Left lung (tissue), 4 donors: ENCODE measurements at regions not wholly inside any gene's neighbourhood (a gene's known extent, or its start where the extent isn't known, plus 50 kb on each side); places are given as distances from the start of the nearest gene placed in this dataset.
"Not testable (repeated sequence)": the region's sequence is repeated elsewhere in the genome, so short reads cannot be mapped to it uniquely, and the experiment has no call there.

ENCODE experiments used
- ATAC-seq: fragments of 200-7000 bp; cut with Tn5 transposase; one replicate; pipeline ENCODE4 v1.9.1; 2020; ENCODE audit warnings: moderate library complexity
- DNase-seq, 4 donors: peaks; one replicate each; pipeline ENCODE4 v3.0.0-alpha.2; 2013 to 2020
- H3K27ac ChIP-seq, 2 donors: fragments of 200-600 bp; sonication (generic) in 1 of 2; one replicate each; pipeline versions ENCODE4 v1.5.0 to v1.8.0; 2020 to 2021
- H3K27me3 ChIP-seq, 2 donors: fragments of 200-600 bp; sonication (generic) in 1 of 2; one replicate each; pipeline versions ENCODE4 v1.5.0 to v1.8.0; 2020 to 2021
- H3K36me3 ChIP-seq, 2 donors: fragments of 200-600 bp; sonication (generic) in 1 of 2; one replicate each; pipeline versions ENCODE4 v1.5.0 to v1.8.0; 2020 to 2021
- H3K4me1 ChIP-seq, 2 donors: fragments of 200-600 bp; one replicate each; pipeline ENCODE4 v1.8.0; 2021
- H3K4me3 ChIP-seq, 2 donors: fragments of 200-600 bp; sonication (generic) in 1 of 2; one replicate each; pipeline versions ENCODE4 v1.5.0 to v1.8.0; 2020 to 2021; ENCODE audit warnings: mild to moderate bottlenecking in 1 of 2
- H3K9me3 ChIP-seq, 2 donors: fragments of 200-600 bp; sonication (generic) in 1 of 2; one replicate each; pipeline versions ENCODE4 v1.5.0 to v1.8.0; 2020 to 2021
- CTCF ChIP-seq, 2 donors: fragments of 200-600 bp; sonication (generic) in 1 of 2; IDR thresholded peaks; one replicate each; pipeline versions ENCODE4 v1.5.0 to v1.8.0; 2021; ENCODE audit warnings: antibody characterized with exemption in 2 of 2
- intact Hi-C, 2 donors: fragments of 100-400 bp; cut with DNase I; formaldehyde crosslinking; loops; one replicate each; pipeline versions ENCODE4 v1.11.2 to v1.14.2; 2022
- donor health status: DM: no; HTN: yes; CAD: no.
- donor health status: DM: no; HTN: no; CAD: no.

- no peaks in the 10 kb centered on the region for H3K27me3 ChIP-seq
- peaks cover 0 to 12% of the 10 kb centered on the region in 2 donors for H3K9me3 ChIP-seq
- no peak overlapping the region for H3K4me3 ChIP-seq
- no peaks in the 10 kb centered on the region for H3K4me1 ChIP-seq
- H3K36me3 ChIP-seq = no peaks in the 10 kb centered on the region
- DNase-seq (no peak), ATAC-seq (no peak)
- intact Hi-C loops = no loop called here
- H3K27ac ChIP-seq = no peak overlapping the region
- TF ChIP-seq CTCF (IDR thresholded peaks at IDR 0.05) = no peak
These were observed 139.8 kb downstream of the ARRDC3 start for GRCh38 chr5:91243286-91243685.

GRCh38 chr5:91241460-91241859 lies 141.7 kb downstream of the ARRDC3 start:
- peaks cover 0 to 12% of the 10 kb centered on the region in 2 donors for H3K9me3 ChIP-seq
- H3K27me3 ChIP-seq, H3K27ac ChIP-seq, DNase-seq, H3K36me3 ChIP-seq, H3K4me1 ChIP-seq, ATAC-seq, intact Hi-C loops, H3K4me3 ChIP-seq: not testable (repeated sequence)

- Histone ChIP-seq H3K27me3 (no peaks in the 10 kb centered on the region), H3K27ac (no peak overlapping the region), H3K36me3 (no peaks in the 10 kb centered on the region), H3K9me3 (peaks cover 0 to 12% of the 10 kb centered on the region in 2 donors), H3K4me3 (no peak overlapping the region), H3K4me1 (no peaks in the 10 kb centered on the region)
- no peak for TF ChIP-seq CTCF (IDR thresholded peaks at IDR 0.05)
- DNase-seq = no peak
- intact Hi-C loops = no loop called here
- no peak for ATAC-seq
These were observed 142.9 kb downstream of the ARRDC3 start for GRCh38 chr5:91240175-91240574.

- TF ChIP-seq CTCF (IDR thresholded peaks at IDR 0.05) = no peak
- no peak for ATAC-seq
These were observed 147.8 kb downstream of the ARRDC3 start for GRCh38 chr5:91235271-91235694.

GRCh38 chr5:91232523-91232922 lies 150.6 kb downstream of the ARRDC3 start:
- H3K27me3 ChIP-seq = no peaks in the 10 kb centered on the region
- intact Hi-C loops = no loop called here
- ATAC-seq (no peak), DNase-seq (no peak)
- peaks cover 0 to 13% of the 10 kb centered on the region in 2 donors for H3K4me1 ChIP-seq
- no peak for TF ChIP-seq CTCF (IDR thresholded peaks at IDR 0.05)
- H3K4me3 ChIP-seq = no peak overlapping the region
- peaks cover 0 to 6% of the 10 kb centered on the region in 2 donors for H3K9me3 ChIP-seq
- H3K36me3 ChIP-seq = no peaks in the 10 kb centered on the region
- H3K27ac ChIP-seq = no peak overlapping the region

More at GRCh38 chr5:91235271-91235694, 147.8 kb downstream of the ARRDC3 start:
- H3K4me3 ChIP-seq = no peak overlapping the region
- DNase-seq = no peak
- H3K36me3 ChIP-seq = no peaks in the 10 kb centered on the region
- no peaks in the 10 kb centered on the region for H3K9me3 ChIP-seq
- no peaks in the 10 kb centered on the region for H3K27me3 ChIP-seq
- intact Hi-C loops = no loop called here
- no peaks in the 10 kb centered on the region for H3K4me1 ChIP-seq
- H3K27ac ChIP-seq = no peak overlapping the region
